ENCODE measurements at regions not wholly inside any gene's neighbourhood (a gene's known extent, or its start where the extent isn't known, plus 50 kb on each side); places are given as distances from the start of the nearest gene placed in this dataset.
"Not testable (repeated sequence)": the region's sequence is repeated elsewhere in the genome, so short reads cannot be mapped to it uniquely, and the experiment has no call there.

- Histone ChIP-seq H3K4me1 (ENCODE audit: control insufficient read depth, insufficient read depth, low read length) (no peaks in the 10 kb centered on the region), H3K27ac (ENCODE audit: low read length) (no peak overlapping the region), H3K36me3 (ENCODE audit: control insufficient read depth, insufficient read depth, low read length) (no peaks in the 10 kb centered on the region), H3K4me3 (ENCODE audit: low read length) (no peak overlapping the region), H3K27me3 (ENCODE audit: control insufficient read depth, insufficient read depth, low read length) (no peaks in the 10 kb centered on the region), H3K9me3 (ENCODE audit: control insufficient read depth, low read depth, low read length) (no peaks in the 10 kb centered on the region)
- no peak for DNase-seq
- no CpG with 5 or more reads among the region's 1 CpG for WGBS (ENCODE audit: insufficient coverage, low lambda C conversion rate)
Measured at GRCh38 chr4:150018257-150018656, 60.0 kb upstream of the DCLK2 start.

- no peak for DNase-seq
- H3K27me3 ChIP-seq (ENCODE audit: control insufficient read depth, insufficient read depth, low read length) = no peaks in the 10 kb centered on the region
- H3K9me3 ChIP-seq (ENCODE audit: control insufficient read depth, low read depth, low read length) = no peaks in the 10 kb centered on the region
- WGBS (ENCODE audit: insufficient coverage, low lambda C conversion rate) = 100% methylated on average over 1 of the region's 1 CpG
- no peaks in the 10 kb centered on the region for H3K4me1 ChIP-seq (ENCODE audit: control insufficient read depth, insufficient read depth, low read length)
- no peaks in the 10 kb centered on the region for H3K36me3 ChIP-seq (ENCODE audit: control insufficient read depth, insufficient read depth, low read length)
- H3K27ac ChIP-seq (ENCODE audit: low read length) = no peak overlapping the region
- no peak overlapping the region for H3K4me3 ChIP-seq (ENCODE audit: low read length)
Measured at GRCh38 chr4:150021483-150021882, 56.8 kb upstream of the DCLK2 start.

- DNase-seq = no peak
- no CpG with 5 or more reads among the region's 2 CpGs for WGBS (ENCODE audit: insufficient coverage, low lambda C conversion rate)
- Histone ChIP-seq H3K27me3 (ENCODE audit: control insufficient read depth, insufficient read depth, low read length) (no peaks in the 10 kb centered on the region), H3K4me3 (ENCODE audit: low read length) (no peak overlapping the region), H3K9me3 (ENCODE audit: control insufficient read depth, low read depth, low read length) (no peaks in the 10 kb centered on the region), H3K4me1 (ENCODE audit: control insufficient read depth, insufficient read depth, low read length) (no peaks in the 10 kb centered on the region), H3K36me3 (ENCODE audit: control insufficient read depth, insufficient read depth, low read length) (no peaks in the 10 kb centered on the region), H3K27ac (ENCODE audit: low read length) (no peak overlapping the region)
Measured at GRCh38 chr4:150023489-150023888, 54.8 kb upstream of the DCLK2 start.

GRCh38 chr4:150026987-150027386 is 51.3 kb upstream of the DCLK2 start:
- not testable (repeated sequence) for DNase-seq; H3K36me3 ChIP-seq (ENCODE audit: control insufficient read depth, insufficient read depth, low read length); H3K9me3 ChIP-seq (ENCODE audit: control insufficient read depth, low read depth, low read length); H3K4me1 ChIP-seq (ENCODE audit: control insufficient read depth, insufficient read depth, low read length); H3K27ac ChIP-seq (ENCODE audit: low read length); H3K4me3 ChIP-seq (ENCODE audit: low read length); H3K27me3 ChIP-seq (ENCODE audit: control insufficient read depth, insufficient read depth, low read length)
